T47D (cell line): ENCODE measurements at regions not wholly inside any gene's neighbourhood (a gene's known extent, or its start where the extent isn't known, plus 50 kb on each side); places are given as distances from the start of the nearest gene placed in this dataset.
A peak's percentile ranks its signal among the peaks of the same experiment; 100 is the strongest.

Source experiments
- DNase-seq, 2 experiments: peaks; one replicate each; pipeline versions ENCODE4 v3.0.0 to v3.0.0-alpha.2; 2011 to 2012; ENCODE audit warnings: low read depth in 1 of 2, low spot score in 1 of 2
- JUND ChIP-seq: IDR thresholded peaks from 2 replicates; pipeline ENCODE4 v1.6.1; 2012; ENCODE audit warnings: low read depth
- in situ Hi-C: cut with HindIII; loops from 2 replicates; pipeline ENCODE4 v1.10.0; 2016; ENCODE audit warnings: low sequenced_read_pairs, low pct_unique_long_range_greater_than_20kb

DNA sequence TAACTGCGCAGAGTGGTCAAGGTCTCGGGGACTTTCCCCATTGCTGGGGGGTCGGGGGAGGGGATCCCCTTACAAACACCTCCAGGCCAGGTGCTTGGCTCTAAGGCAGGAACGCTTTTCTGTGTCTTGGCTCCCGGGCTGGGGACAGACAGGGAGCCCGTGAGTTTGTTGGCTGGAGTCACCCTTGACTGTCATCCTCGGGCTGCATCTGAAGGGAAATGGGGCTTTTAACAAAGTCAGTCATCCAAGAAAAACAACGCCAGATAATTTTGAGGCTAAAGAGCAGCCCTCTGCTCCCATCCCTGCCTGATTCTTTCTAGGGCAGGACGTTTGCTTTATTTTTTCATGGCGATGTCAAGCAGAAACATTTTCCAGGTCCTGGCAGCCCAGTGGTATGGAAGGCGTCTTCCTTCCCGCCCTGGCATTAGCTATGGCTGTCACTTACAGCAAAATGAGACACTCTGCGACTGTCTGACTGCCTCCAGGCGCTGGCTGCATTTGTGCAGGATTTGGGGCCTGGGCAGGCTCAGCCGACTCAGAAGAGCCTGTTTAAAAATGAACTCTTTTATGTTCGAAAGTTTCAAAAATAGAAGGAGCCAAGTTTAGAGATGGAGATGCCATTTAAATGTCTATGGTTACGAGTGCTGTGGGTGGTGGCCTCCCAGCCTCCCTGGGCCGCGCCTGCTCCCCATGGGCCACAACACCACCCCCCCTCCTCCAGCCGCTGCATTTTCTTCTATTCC, 54.7 kb upstream of the TNS3 start:
- no peak for DNase-seq
- TF ChIP-seq JUND, result no peak
- in situ Hi-C loops, result no loop called here

DNA sequence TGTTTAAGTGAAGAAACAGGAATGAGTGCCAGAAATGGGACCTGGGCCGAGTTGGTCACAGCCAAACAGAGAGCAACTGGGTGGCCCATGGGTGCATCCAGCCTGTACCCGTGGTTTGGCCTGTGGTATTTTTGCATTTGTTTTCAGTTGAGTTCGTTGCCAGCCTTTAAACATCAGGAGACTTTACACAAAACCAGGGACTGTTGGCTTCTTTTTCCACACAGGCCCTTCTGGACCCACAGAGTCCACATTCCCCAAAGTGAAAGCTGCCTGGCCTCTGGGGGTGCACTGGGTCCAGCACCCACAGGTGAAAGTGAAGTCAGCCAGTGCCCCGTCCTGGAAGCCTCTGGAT, 54.1 kb upstream of the TNS3 start:
- in situ Hi-C loops, result no loop called here
- peak in 1 of 2 experiments; percentile 43 for DNase-seq
- TF ChIP-seq JUND, result no peak

DNA sequence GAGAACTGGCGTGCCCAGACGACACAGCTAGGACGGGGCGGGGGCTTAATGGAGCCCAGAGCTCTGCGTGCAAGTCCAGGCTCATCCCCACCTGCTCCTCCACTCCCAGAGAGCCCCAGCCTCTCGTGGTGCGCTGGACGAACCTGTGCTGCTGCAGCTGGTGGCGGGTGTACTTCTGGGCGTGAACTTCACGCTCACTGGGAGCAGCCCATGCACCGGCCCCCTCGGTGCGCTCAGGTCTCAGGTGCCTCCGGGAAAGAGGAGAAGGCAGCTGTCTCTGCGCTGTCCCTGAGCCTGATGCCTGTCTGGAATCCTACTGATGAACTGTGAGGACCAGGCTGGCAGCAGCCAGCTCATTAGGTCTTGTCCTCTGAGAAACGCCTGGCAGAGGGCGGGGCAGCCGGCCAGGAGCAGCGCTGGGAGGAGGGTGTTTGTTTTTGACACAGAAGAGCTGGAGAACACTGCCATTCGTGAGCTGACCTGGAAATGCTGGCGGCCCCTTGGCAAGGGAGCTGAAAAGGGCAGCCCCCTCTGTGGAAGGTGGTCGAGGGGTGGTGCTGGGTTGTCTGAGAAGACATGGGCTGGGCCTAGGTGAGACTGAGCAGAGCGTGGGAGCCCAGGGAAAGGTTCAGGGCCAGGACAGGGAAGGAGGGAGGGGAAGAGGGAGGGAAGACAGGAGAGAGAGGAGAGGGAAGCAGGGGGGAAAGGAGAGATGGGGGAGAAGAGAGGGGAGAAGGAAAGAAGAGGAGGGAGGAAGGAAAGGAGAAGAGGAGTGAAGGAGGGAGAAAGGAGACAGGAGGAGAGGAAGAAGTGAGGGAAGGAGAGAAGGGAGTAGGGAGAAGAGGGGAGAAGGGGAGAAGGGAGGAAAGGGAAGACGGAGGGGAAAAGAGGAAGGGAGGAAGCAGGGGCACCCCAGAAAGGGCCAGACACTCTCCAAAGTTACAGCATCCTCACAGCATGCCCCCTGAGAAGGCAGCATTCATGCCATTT, 53.5 kb upstream of the TNS3 start:
- peak; percentile 79 to 89 for DNase-seq
- in situ Hi-C loops, result no loop called here

DNA sequence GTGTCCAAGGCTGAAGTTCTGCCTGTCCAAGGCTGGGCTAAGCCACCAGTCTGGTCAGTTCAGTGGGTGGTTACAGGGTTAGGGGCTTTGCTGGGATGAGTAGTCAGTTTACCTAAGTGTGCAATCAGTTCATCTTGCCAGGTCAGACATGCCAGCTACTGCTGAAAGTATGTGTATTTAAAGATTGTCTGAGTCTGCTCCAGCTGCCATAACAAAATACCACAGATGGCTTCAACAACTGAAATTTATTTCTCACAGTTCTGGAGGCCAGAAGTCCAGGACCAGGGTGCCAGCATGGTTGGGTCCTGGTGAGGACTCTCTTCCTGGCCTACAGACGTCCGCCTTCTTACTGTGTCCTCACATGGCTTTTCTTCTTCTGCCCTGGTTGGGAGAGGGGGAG, 52.4 kb upstream of the TNS3 start:
- no peak for TF ChIP-seq JUND
- in situ Hi-C loops, result no loop called here
- DNase-seq, result peak in 1 of 2 experiments; percentile 64

More for the DNA sequence above, 53.5 kb upstream of the TNS3 start:
- TF ChIP-seq JUND, result no peak

DNA sequence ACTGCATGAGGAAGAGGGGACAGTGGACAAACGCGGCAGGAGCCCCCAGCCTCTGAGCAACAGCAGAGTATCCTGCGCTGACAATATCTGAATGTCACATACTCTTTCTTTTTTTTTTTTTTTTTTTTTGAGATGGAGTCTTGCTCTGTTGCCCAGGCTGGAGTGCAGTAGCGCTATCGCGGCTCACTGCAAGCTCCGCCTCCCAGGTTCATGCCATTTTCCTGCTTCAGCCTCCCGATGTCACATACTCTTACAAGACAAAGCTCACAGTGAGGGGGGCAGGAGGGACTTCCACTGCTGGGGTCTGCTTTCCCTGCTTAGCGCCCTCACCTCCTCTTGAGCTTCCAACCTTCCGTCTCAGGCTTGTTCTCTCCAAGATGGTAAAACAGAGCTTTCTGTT, 51.2 kb upstream of the TNS3 start:
- no peak for DNase-seq
- in situ Hi-C loops, result no loop called here
- no peak for TF ChIP-seq JUND
